ENCODE measurements at regions not wholly inside any gene's neighbourhood (a gene's known extent, or its start where the extent isn't known, plus 50 kb on each side); places are given as distances from the start of the nearest gene placed in this dataset.

- TF ChIP-seq CTCF (IDR thresholded peaks at IDR 0.05) (no peak), POLR2A (IDR thresholded peaks at IDR 0.05) (no peak)
These were observed 86.4 kb upstream of the IGSF21 start for GRCh38 chr1:18021242-18021641.

Data from uterus (tissue), 2 donors.